Testis (tissue), 2 donors: ENCODE measurements at regions not wholly inside any gene's neighbourhood (a gene's known extent, or its start where the extent isn't known, plus 50 kb on each side); places are given as distances from the start of the nearest gene placed in this dataset.
A peak's percentile ranks its signal among the peaks of the same experiment; 100 is the strongest.

ENCODE experiments used
- DNase-seq: peaks from one replicate; pipeline ENCODE4 v3.0.0-alpha.2; 2019
- H3K27ac ChIP-seq, 2 donors: fragments of 200-600 bp; sonication (generic); one replicate each; pipeline ENCODE4 v1.5.1; 2019
- H3K27me3 ChIP-seq: fragments of 200-600 bp; sonication (generic); one replicate; pipeline ENCODE4 v1.5.1; 2019
- H3K36me3 ChIP-seq: fragments of 200-600 bp; sonication (generic); one replicate; pipeline ENCODE4 v1.5.1; 2017; ENCODE audit warnings: low read depth; ENCODE audit errors: missing control alignments
- H3K4me1 ChIP-seq: fragments of 200-600 bp; sonication (generic); one replicate; pipeline ENCODE4 v1.5.1; 2019
- H3K4me3 ChIP-seq, 2 donors: fragments of 200-600 bp; sonication (generic); one replicate each; pipeline ENCODE4 v1.5.1; 2017 to 2019
- H3K9me3 ChIP-seq: fragments of 200-600 bp; sonication (generic); one replicate; pipeline ENCODE4 v1.5.1; 2017
- CTCF ChIP-seq, 3 experiments: fragments of 450-650 bp in 2 of 3; fragments of 200-600 bp in 1 of 3; sonication (generic) in 1 of 3; IDR thresholded peaks; one replicate each; pipeline ENCODE4 v1.5.1; 2016 to 2019; ENCODE audit warnings: antibody characterized with exemption in 3 of 3, mild to moderate bottlenecking in 2 of 3, moderate library complexity in 1 of 3
- POLR2A ChIP-seq: fragments of 450-650 bp; IDR thresholded peaks from one replicate; pipeline ENCODE4 v1.6.1; 2017; ENCODE audit warnings: antibody characterized with exemption, mild to moderate bottlenecking, moderate library complexity
- WGBS, 2 donors: methylation state at CpG; one replicate each; pipeline ENCODE4 v1.1.5; 2018; 5-methylcytosine and 5-hydroxymethylcytosine counted together
- intact Hi-C: fragments of 100-400 bp; cut with DNase I; formaldehyde crosslinking; loops from one replicate; pipeline ENCODE4 v1.15.1; 2023; ENCODE audit warnings: low total_unique reads

- 52 to 67% methylated on average over 6 to 7 of the region's 7 CpGs for WGBS, 2 donors
- no peak for DNase-seq
- H3K9me3 ChIP-seq = no peaks in the 10 kb centered on the region
- H3K36me3 ChIP-seq = no peaks in the 10 kb centered on the region
- no peaks in the 10 kb centered on the region for H3K27me3 ChIP-seq
- TF ChIP-seq CTCF (IDR thresholded peaks at IDR 0.05) (no peak), POLR2A (no peak)
- intact Hi-C loops = no loop called here
- H3K27ac ChIP-seq = no peak overlapping the region
- H3K4me1 ChIP-seq = peaks cover 7% of the 10 kb centered on the region
- H3K4me3 ChIP-seq = no peak overlapping the region
Observed at GRCh38 chr1:208445758-208446203, 201.6 kb upstream of the PLXNA2 start.

GRCh38 chr1:208446271-208446691 is 202.1 kb upstream of the PLXNA2 start:
- no peak for TF ChIP-seq POLR2A
- TF ChIP-seq CTCF (IDR thresholded peaks at IDR 0.05) = no peak
- Histone ChIP-seq H3K36me3 (no peaks in the 10 kb centered on the region), H3K4me3 (no peak overlapping the region), H3K27me3 (no peaks in the 10 kb centered on the region), H3K4me1 (peaks cover 7% of the 10 kb centered on the region), H3K9me3 (no peaks in the 10 kb centered on the region), H3K27ac (no peak overlapping the region)
- no peak for DNase-seq
- 30 to 36% methylated on average over 5 of the region's 5 CpGs for WGBS, 2 donors
- intact Hi-C loops = no loop called here

- TF ChIP-seq POLR2A = no peak
- no peak for TF ChIP-seq CTCF (IDR thresholded peaks at IDR 0.05)
- DNase-seq = no peak
- peaks cover 7% of the 10 kb centered on the region for H3K4me1 ChIP-seq
- no peak overlapping the region for H3K27ac ChIP-seq
- no peak overlapping the region for H3K4me3 ChIP-seq
- 89 to 95% methylated on average over 4 of the region's 4 CpGs for WGBS, 2 donors
- H3K27me3 ChIP-seq = no peaks in the 10 kb centered on the region
- intact Hi-C loops = no loop called here
- no peaks in the 10 kb centered on the region for H3K9me3 ChIP-seq
- no peaks in the 10 kb centered on the region for H3K36me3 ChIP-seq
Observed at GRCh38 chr1:208448425-208448824, 204.2 kb upstream of the PLXNA2 start.

GRCh38 chr1:208449951-208450350 is 205.8 kb upstream of the PLXNA2 start:
- no peaks in the 10 kb centered on the region for H3K27me3 ChIP-seq
- 51 to 52% methylated on average over 4 to 7 of the region's 7 CpGs for WGBS, 2 donors
- peaks cover 7% of the 10 kb centered on the region for H3K4me1 ChIP-seq
- H3K9me3 ChIP-seq = no peaks in the 10 kb centered on the region
- no peak overlapping the region for H3K27ac ChIP-seq
- no peaks in the 10 kb centered on the region for H3K36me3 ChIP-seq
- peak; percentile 68 for DNase-seq
- TF ChIP-seq CTCF (IDR thresholded peaks at IDR 0.05) = no peak
- no peak for TF ChIP-seq POLR2A
- H3K4me3 ChIP-seq = peak overlapping the region in 1 of 2 donors; percentile 3
- intact Hi-C loops = no loop called here

- no peak for DNase-seq
- TF ChIP-seq CTCF (IDR thresholded peaks at IDR 0.05) = no peak
- no peak for TF ChIP-seq POLR2A
- no peak overlapping the region for H3K27ac ChIP-seq
- 60 to 70% methylated on average over 9 to 10 of the region's 10 CpGs for WGBS, 2 donors
- no peaks in the 10 kb centered on the region for H3K9me3 ChIP-seq
- H3K36me3 ChIP-seq = no peaks in the 10 kb centered on the region
- intact Hi-C loops = no loop called here
- H3K4me3 ChIP-seq = peak overlapping the region in 1 of 2 donors; percentile 3
- H3K27me3 ChIP-seq = no peaks in the 10 kb centered on the region
- peaks cover 6% of the 10 kb centered on the region for H3K4me1 ChIP-seq
Observed at GRCh38 chr1:208450958-208451357, 206.8 kb upstream of the PLXNA2 start.
